Endothelial cell of umbilical vein (primary cell): ENCODE measurements at regions not wholly inside any gene's neighbourhood (a gene's known extent, or its start where the extent isn't known, plus 50 kb on each side); places are given as distances from the start of the nearest gene placed in this dataset.

Experiments
- BruUV-seq: library from RNA; stranded (reverse); fragments of 400-500 nt; replicated peaks from 2 replicates; lab custom pipeline; 2021; lab: Mats Ljungman, UMichigan
- CTCF ChIA-PET: fragments of 300-600, 350-600 bp; sonication (Branson Sonifier 250); formaldehyde crosslinking; loops from one replicate; lab custom pipeline; 2021; ENCODE audit warnings: antibody characterized with exemption, inconsistent platforms; lab: Charles Lee
- POLR2A ChIA-PET: fragments of 300-600, 350-600 bp; sonication (Branson Sonifier 250); formaldehyde crosslinking; loops from one replicate; lab custom pipeline; 2021; ENCODE audit warnings: antibody characterized with exemption, inconsistent platforms; lab: Charles Lee
- DNase-seq: peaks from one replicate; pipeline ENCODE4 v3.0.0-alpha.2; 2011; ENCODE audit warnings: low read depth, low spot score
- FAIRE-seq: peaks from 2 replicates; lab custom pipeline; 2011; peaks lifted over from hg19 to GRCh38; lab: Jason Lieb, UNC
- H2AFZ ChIP-seq: 2 replicates; pipeline ENCODE4 v1.6.0; 2012; ENCODE audit warnings: low read depth, low read length, control low read depth, inconsistent platforms
- H3K27ac ChIP-seq: 2 replicates; pipeline ENCODE4 v1.5.1; 2011; ENCODE audit warnings: low read depth, mild to moderate bottlenecking, control low read depth, low read length, moderate library complexity; ENCODE audit not compliant: insufficient read depth
- H3K27me3 ChIP-seq, 2 experiments: 2 replicates each; pipeline versions ENCODE4 v1.6.0 to v1.6.1; 2011; ENCODE audit warnings: low read length in 2 of 2, mixed read lengths in 1 of 2; ENCODE audit not compliant: control insufficient read depth in 2 of 2, insufficient read depth in 2 of 2
- H3K36me3 ChIP-seq, 2 experiments: 2 replicates in 1 of 2; 3 replicates in 1 of 2; pipeline ENCODE4 v1.5.1; 2011; ENCODE audit warnings: low read length in 2 of 2, mild to moderate bottlenecking in 1 of 2, moderate library complexity in 1 of 2; ENCODE audit not compliant: control insufficient read depth in 2 of 2, insufficient read depth in 2 of 2; ENCODE audit errors: extremely low read depth in 1 of 2
- H3K4me1 ChIP-seq: 3 replicates; pipeline ENCODE4 v1.5.1; 2011; ENCODE audit warnings: mild to moderate bottlenecking, low read length; ENCODE audit not compliant: control insufficient read depth, insufficient read depth; ENCODE audit errors: extremely low read depth
- H3K4me2 ChIP-seq: 2 replicates; pipeline ENCODE4 v1.6.1; 2011; ENCODE audit warnings: low read length, control low read depth, mixed read lengths; ENCODE audit not compliant: insufficient read depth
- H3K4me3 ChIP-seq, 3 experiments: fragments of 200-600 bp in 1 of 3; sonication (generic), shearing (Covaris generic) in 1 of 3; replicated peaks in 1 of 3; 2 replicates each; pipeline ENCODE4 v1.5.1; 2011 to 2016; ENCODE audit warnings: control low read depth in 3 of 3, low read length in 3 of 3, mild to moderate bottlenecking in 2 of 3, inconsistent platforms in 1 of 3, low read depth in 1 of 3, moderate library complexity in 1 of 3; ENCODE audit not compliant: insufficient read depth in 1 of 3
- H3K79me2 ChIP-seq: 2 replicates; pipeline ENCODE4 v1.6.0; 2012; ENCODE audit warnings: low read length, inconsistent platforms; ENCODE audit not compliant: control insufficient read depth, insufficient read depth
- H3K9ac ChIP-seq: replicated peaks from 2 replicates; pipeline ENCODE3; 2011; ENCODE audit warnings: low read length, control low read depth; ENCODE audit not compliant: insufficient read depth; ENCODE audit errors: extremely low read depth
- H3K9me1 ChIP-seq: replicated peaks from 3 replicates; pipeline ENCODE4 v1.6.0; 2011; ENCODE audit warnings: mild to moderate bottlenecking, low read length; ENCODE audit not compliant: control insufficient read depth, insufficient read depth; ENCODE audit errors: extremely low read depth
- H3K9me3 ChIP-seq: replicated peaks from 2 replicates; pipeline ENCODE4 v1.5.1; 2012; ENCODE audit warnings: low read length, inconsistent platforms; ENCODE audit not compliant: control insufficient read depth, insufficient read depth
- H4K20me1 ChIP-seq: replicated peaks from 2 replicates; pipeline ENCODE3; 2011; ENCODE audit warnings: mild to moderate bottlenecking, low read length; ENCODE audit not compliant: control insufficient read depth, insufficient read depth; ENCODE audit errors: extremely low read depth
- CTCF ChIP-seq, 2 donors: IDR thresholded peaks; 1 replicate in 1 of 2; 2 replicates in 1 of 2; pipeline ENCODE4 v1.5.1; 2011; ENCODE audit warnings: low read length in 2 of 2, mild to moderate bottlenecking in 2 of 2, moderate library complexity in 2 of 2, control low read depth in 1 of 2, inconsistent platforms in 1 of 2, low read depth in 1 of 2; ENCODE audit not compliant: insufficient read depth in 1 of 2; ENCODE audit errors: extremely low read depth in 1 of 2
- EZH2 ChIP-seq: IDR thresholded peaks from 2 replicates; pipeline ENCODE4 v1.6.1; 2012; ENCODE audit warnings: borderline replicate concordance, low read depth, mild to moderate bottlenecking, moderate library complexity, low read length, inconsistent platforms; ENCODE audit not compliant: severe bottlenecking
- FOS ChIP-seq: IDR thresholded peaks from 2 replicates; pipeline ENCODE4 v1.6.1; 2011; ENCODE audit warnings: mild to moderate bottlenecking, low read length, moderate library complexity, borderline replicate concordance; ENCODE audit not compliant: insufficient read depth
- GATA2 ChIP-seq: IDR thresholded peaks from 2 replicates; pipeline ENCODE4 v1.7.0; 2011; ENCODE audit warnings: low read depth, mild to moderate bottlenecking, moderate library complexity, mixed read lengths, low read length; ENCODE audit not compliant: insufficient read length, insufficient read depth
- JUN ChIP-seq: IDR thresholded peaks from 2 replicates; pipeline ENCODE4 v1.6.1; 2011; ENCODE audit warnings: borderline replicate concordance, low read depth; ENCODE audit not compliant: insufficient read length, insufficient read depth
- MAX ChIP-seq: IDR thresholded peaks from 2 replicates; pipeline ENCODE4 v1.6.1; 2011; ENCODE audit not compliant: insufficient read depth, insufficient read length
- MYC ChIP-seq: IDR thresholded peaks from one replicate; pipeline ENCODE4 v1.6.1; 2011; ENCODE audit warnings: mild to moderate bottlenecking, low read depth, low read length
- POLR2A ChIP-seq: IDR thresholded peaks from 2 replicates; pipeline ENCODE4 v1.6.1; 2012; ENCODE audit warnings: low read depth, mild to moderate bottlenecking, control low read depth, low read length
- POLR2AphosphoS5 ChIP-seq: IDR thresholded peaks from 2 replicates; pipeline ENCODE4 v1.6.1; 2012; ENCODE audit warnings: low read depth, mild to moderate bottlenecking, control low read depth, low read length, moderate library complexity; ENCODE audit not compliant: insufficient read depth
- dilution Hi-C: fragments of 300-500 bp; cut with MboI; formaldehyde crosslinking; loops from one replicate; pipeline ENCODE4 v1.15.0; 2019; ENCODE audit warnings: low sequenced_read_pairs; ENCODE audit not compliant: extremely low pct_ligation_motif_present
- intact Hi-C: fragments of 100-400 bp; cut with micrococcal nuclease; formaldehyde crosslinking; loops from one replicate; pipeline ENCODE4 v1.10.0; 2022

DNA sequence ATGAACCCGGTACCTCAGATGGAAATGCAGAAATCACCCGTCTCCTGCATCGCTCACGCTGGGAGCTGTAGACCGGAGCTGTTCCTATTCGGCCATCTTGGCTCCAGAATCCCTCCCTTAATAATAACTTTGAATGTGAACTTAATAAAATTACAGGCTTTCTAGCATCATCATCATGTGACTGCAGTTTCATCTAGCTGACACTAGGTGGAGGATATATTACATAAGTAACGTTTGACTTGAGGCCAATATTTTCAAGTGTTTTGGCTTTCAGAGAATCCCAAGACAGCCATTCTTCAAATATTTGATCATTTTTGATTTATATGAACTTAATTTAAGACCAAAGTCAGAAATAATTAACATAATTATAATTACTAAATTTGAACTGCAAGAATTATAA lies 474.9 kb upstream of the CDH10 start:
- Histone ChIP-seq H3K9me3 (peaks cover 1% of the 10 kb centered on the region), H3K9me1 (no peaks in the 10 kb centered on the region), H3K9ac (no peak overlapping the region), H2AFZ (no peak overlapping the region), H3K4me3 (no peak overlapping the region), H3K79me2 (no peaks in the 10 kb centered on the region), H3K27ac (no peak overlapping the region), H3K27me3 (no peaks in the 10 kb centered on the region), H3K36me3 (no peaks in the 10 kb centered on the region), H3K4me2 (no peak overlapping the region), H4K20me1 (no peaks in the 10 kb centered on the region), H3K4me1 (no peaks in the 10 kb centered on the region)
- dilution Hi-C loops, result no loop called here
- DNase-seq (no peak), FAIRE-seq (no peak)
- ChIA-PET POLR2A (no interaction called here), CTCF (no interaction called here)
- no TSS peak for BruUV-seq
- TF ChIP-seq MYC (no peak), CTCF (IDR thresholded peaks at IDR 0.05; ENCODE audit: extremely low read depth in 1 of 2, insufficient read depth in 1 of 2, low read depth in 1 of 2, low read length in 2 of 2) (no peak), FOS (no peak), JUN (no peak), POLR2AphosphoS5 (no peak), GATA2 (no peak), MAX (no peak), POLR2A (no peak), EZH2 (no peak)
- intact Hi-C loops, result no loop called here
